ENCODE measurements at regions not wholly inside any gene's neighbourhood (a gene's known extent, or its start where the extent isn't known, plus 50 kb on each side); places are given as distances from the start of the nearest gene placed in this dataset.

- no peak for TF ChIP-seq EZH2phosphoT487 (IDR thresholded peaks at IDR 0.05; ENCODE audit: insufficient read depth, low read depth)
- no peak for TF ChIP-seq EZH2 (IDR thresholded peaks at IDR 0.05; ENCODE audit: insufficient read depth, poor library complexity, severe bottlenecking)
Measured at GRCh38 chr18:1983746-1984515, 587.4 kb downstream of the METTL4 start.
